ENCODE measurements at regions not wholly inside any gene's neighbourhood (a gene's known extent, or its start where the extent isn't known, plus 50 kb on each side); places are given as distances from the start of the nearest gene placed in this dataset.
"Not testable (repeated sequence)": the region's sequence is repeated elsewhere in the genome, so short reads cannot be mapped to it uniquely, and the experiment has no call there.

- DNase-seq (ENCODE audit: low read depth) = no peak
These were observed 605.6 kb upstream of the TEX47 start for GRCh38 chr7:89401099-89401498.

- DNase-seq (ENCODE audit: low read depth) = no peak
These were observed 606.2 kb upstream of the TEX47 start for GRCh38 chr7:89401690-89402089.

- DNase-seq (ENCODE audit: low read depth) = no peak
These were observed 656.4 kb upstream of the TEX47 start for GRCh38 chr7:89451911-89452310.

- no peak for DNase-seq (ENCODE audit: low read depth)
These were observed 661.0 kb upstream of the TEX47 start for GRCh38 chr7:89456556-89456955.

GRCh38 chr7:89458114-89458513 is 662.6 kb upstream of the TEX47 start:
- no peak for DNase-seq (ENCODE audit: low read depth)

GRCh38 chr7:89474456-89474855 is 678.9 kb upstream of the TEX47 start:
- no peak for DNase-seq (ENCODE audit: low read depth)

- no peak for DNase-seq (ENCODE audit: low read depth)
These were observed 676.3 kb upstream of the STEAP1 start for GRCh38 chr7:89477991-89478390.

- DNase-seq (ENCODE audit: low read depth) = no peak
These were observed 658.6 kb upstream of the STEAP1 start for GRCh38 chr7:89495704-89496103.

GRCh38 chr7:89500084-89500483 is 654.2 kb upstream of the STEAP1 start:
- no peak for DNase-seq (ENCODE audit: low read depth)

- no peak for DNase-seq (ENCODE audit: low read depth)
These were observed 651.0 kb upstream of the STEAP1 start for GRCh38 chr7:89503281-89503680.

- DNase-seq (ENCODE audit: low read depth) = no peak
These were observed 647.2 kb upstream of the STEAP1 start for GRCh38 chr7:89507034-89507433.

- DNase-seq (ENCODE audit: low read depth) = no peak
These were observed 642.4 kb upstream of the STEAP1 start for GRCh38 chr7:89511900-89512299.

- DNase-seq (ENCODE audit: low read depth) = no peak
These were observed 639.3 kb upstream of the STEAP1 start for GRCh38 chr7:89514970-89515369.

GRCh38 chr7:89517815-89518214 is 636.5 kb upstream of the STEAP1 start:
- DNase-seq (ENCODE audit: low read depth) = no peak

- no peak for DNase-seq (ENCODE audit: low read depth)
These were observed 604.5 kb upstream of the STEAP1 start for GRCh38 chr7:89549768-89550167.

- DNase-seq (ENCODE audit: low read depth) = no peak
These were observed 600.1 kb upstream of the STEAP1 start for GRCh38 chr7:89554209-89554608.

- no peak for DNase-seq (ENCODE audit: low read depth)
These were observed 594.7 kb upstream of the STEAP1 start for GRCh38 chr7:89559596-89559995.

- no peak for DNase-seq (ENCODE audit: low read depth)
These were observed 590.7 kb upstream of the STEAP1 start for GRCh38 chr7:89563597-89563996.

GRCh38 chr7:89584896-89585295 is 569.4 kb upstream of the STEAP1 start:
- no peak for DNase-seq (ENCODE audit: low read depth)

GRCh38 chr7:89593125-89593524 is 561.1 kb upstream of the STEAP1 start:
- DNase-seq (ENCODE audit: low read depth) = no peak

GRCh38 chr7:89602984-89603383 is 551.3 kb upstream of the STEAP1 start:
- DNase-seq (ENCODE audit: low read depth) = no peak

- no peak for DNase-seq (ENCODE audit: low read depth)
These were observed 548.9 kb upstream of the STEAP1 start for GRCh38 chr7:89605362-89605761.

- no peak for DNase-seq (ENCODE audit: low read depth)
These were observed 547.8 kb upstream of the STEAP1 start for GRCh38 chr7:89606511-89606910.

GRCh38 chr7:89607792-89608191 is 546.5 kb upstream of the STEAP1 start:
- no peak for DNase-seq (ENCODE audit: low read depth)

GRCh38 chr7:89616829-89617228 is 537.4 kb upstream of the STEAP1 start:
- DNase-seq (ENCODE audit: low read depth) = not testable (repeated sequence)
